MM.1S (cell line): ENCODE measurements at regions not wholly inside any gene's neighbourhood (a gene's known extent, or its start where the extent isn't known, plus 50 kb on each side); places are given as distances from the start of the nearest gene placed in this dataset.

ENCODE experiments used
- EZH2 ChIP-seq: fragments of 300-600 bp; sonication (generic); optimal IDR thresholded peaks from 2 replicates; pipeline ENCODE3; 2017; ENCODE audit warnings: low read depth, mild to moderate bottlenecking, antibody characterized with exemption, low read length, mixed read lengths
- TF ChIP-seq, protein P1 (sequence below): fragments of 300-600 bp; sonication (generic); IDR thresholded peaks from 2 replicates; pipeline ENCODE4 v1.5.1; 2016; ENCODE audit warnings: antibody characterized with exemption, low read length, mixed read lengths

GRCh38 chr12:47388712-47389111 lies 309.0 kb upstream of the AMIGO2 start:
- TF ChIP-seq, protein P1, sequence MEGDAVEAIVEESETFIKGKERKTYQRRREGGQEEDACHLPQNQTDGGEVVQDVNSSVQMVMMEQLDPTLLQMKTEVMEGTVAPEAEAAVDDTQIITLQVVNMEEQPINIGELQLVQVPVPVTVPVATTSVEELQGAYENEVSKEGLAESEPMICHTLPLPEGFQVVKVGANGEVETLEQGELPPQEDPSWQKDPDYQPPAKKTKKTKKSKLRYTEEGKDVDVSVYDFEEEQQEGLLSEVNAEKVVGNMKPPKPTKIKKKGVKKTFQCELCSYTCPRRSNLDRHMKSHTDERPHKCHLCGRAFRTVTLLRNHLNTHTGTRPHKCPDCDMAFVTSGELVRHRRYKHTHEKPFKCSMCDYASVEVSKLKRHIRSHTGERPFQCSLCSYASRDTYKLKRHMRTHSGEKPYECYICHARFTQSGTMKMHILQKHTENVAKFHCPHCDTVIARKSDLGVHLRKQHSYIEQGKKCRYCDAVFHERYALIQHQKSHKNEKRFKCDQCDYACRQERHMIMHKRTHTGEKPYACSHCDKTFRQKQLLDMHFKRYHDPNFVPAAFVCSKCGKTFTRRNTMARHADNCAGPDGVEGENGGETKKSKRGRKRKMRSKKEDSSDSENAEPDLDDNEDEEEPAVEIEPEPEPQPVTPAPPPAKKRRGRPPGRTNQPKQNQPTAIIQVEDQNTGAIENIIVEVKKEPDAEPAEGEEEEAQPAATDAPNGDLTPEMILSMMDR, result no peak
- no peak for TF ChIP-seq EZH2
